H1 (cell line): ENCODE measurements at regions not wholly inside any gene's neighbourhood (a gene's known extent, or its start where the extent isn't known, plus 50 kb on each side); places are given as distances from the start of the nearest gene placed in this dataset.

Source experiments
- CHD1 ChIP-seq: IDR thresholded peaks from 2 replicates; pipeline ENCODE4 v1.6.1; 2012; ENCODE audit warnings: low read depth, low read length, improper control_type of control experiment
- CHD2 ChIP-seq: IDR thresholded peaks from 2 replicates; pipeline ENCODE4 v1.6.1; 2012; ENCODE audit warnings: low read length, improper control_type of control experiment
- GABPA ChIP-seq: IDR thresholded peaks from 2 replicates; pipeline ENCODE4 v1.6.1; 2011; ENCODE audit warnings: mild to moderate bottlenecking, low read length, moderate library complexity, borderline replicate concordance; ENCODE audit not compliant: insufficient read depth
- GTF2F1 ChIP-seq: IDR thresholded peaks from 2 replicates; pipeline ENCODE4 v1.6.1; 2012; ENCODE audit warnings: low read depth, low read length, improper control_type of control experiment, borderline replicate concordance
- JUN ChIP-seq: IDR thresholded peaks from 2 replicates; pipeline ENCODE4 v1.6.1; 2011; ENCODE audit warnings: low read depth, mild to moderate bottlenecking, improper control_type of control experiment, low read length
- KDM4A ChIP-seq: IDR thresholded peaks from one replicate; pipeline ENCODE4 v1.7.1; 2012; ENCODE audit warnings: low read depth, mild to moderate bottlenecking, moderate library complexity, low read length, inconsistent platforms; ENCODE audit not compliant: severe bottlenecking
- NANOG ChIP-seq: IDR thresholded peaks from 2 replicates; pipeline ENCODE4 v1.6.1; 2011; ENCODE audit warnings: low read length, low read depth, mild to moderate bottlenecking, inconsistent platforms; ENCODE audit not compliant: insufficient read depth, poor library complexity, severe bottlenecking

DNA sequence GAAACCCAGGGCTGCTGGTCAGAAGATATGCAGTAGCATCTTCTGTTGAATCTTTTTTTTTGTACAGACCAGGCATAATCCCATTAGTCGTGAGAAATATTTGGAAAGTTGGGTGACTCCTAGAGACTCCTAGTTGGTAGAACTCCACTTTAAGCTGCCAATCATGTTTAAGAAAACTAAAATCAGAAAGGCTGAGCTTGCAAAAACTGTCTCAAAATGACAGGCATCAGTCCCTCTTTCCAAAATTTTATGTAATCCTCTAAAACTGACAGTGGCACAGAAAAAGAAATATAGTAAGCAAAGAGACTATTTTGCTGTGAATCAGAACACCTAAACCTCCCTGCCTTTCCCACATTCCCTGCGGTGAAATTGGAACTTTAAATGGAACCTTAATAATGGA is 568.5 kb downstream of the CCSER2 start (continued):
- TF ChIP-seq GTF2F1 (no peak), CHD2 (no peak), JUN (no peak), GABPA (no peak), NANOG (no peak), CHD1 (no peak), KDM4A (no peak)
